MM.1S (cell line): ENCODE measurements at regions not wholly inside any gene's neighbourhood (a gene's known extent, or its start where the extent isn't known, plus 50 kb on each side); places are given as distances from the start of the nearest gene placed in this dataset.

ENCODE experiments used
- DNase-seq: peaks from one replicate; pipeline ENCODE4 v3.0.0-alpha.2; 2015
- H2AFZ ChIP-seq: fragments of 300-600 bp; sonication (generic); 2 replicates; pipeline ENCODE4 v1.6.0; 2016; ENCODE audit warnings: antibody characterized with exemption, low read length
- H3F3A ChIP-seq: fragments of 300-600 bp; sonication (generic); 2 replicates; pipeline ENCODE4 v1.6.1; 2016; ENCODE audit warnings: mild to moderate bottlenecking, antibody characterized with exemption, low read length, moderate library complexity, mixed read lengths; ENCODE audit not compliant: insufficient read depth
- H3K27ac ChIP-seq: fragments of 300-600 bp; sonication (generic); 2 replicates; pipeline ENCODE4 v1.5.1; 2016; ENCODE audit warnings: mild to moderate bottlenecking, low read length
- H3K27me3 ChIP-seq: fragments of 300-600 bp; sonication (generic); replicated peaks from 2 replicates; pipeline ENCODE4 v1.6.0; 2016; ENCODE audit warnings: low read length; ENCODE audit not compliant: insufficient read depth
- H3K36me3 ChIP-seq: fragments of 300-600 bp; sonication (generic); replicated peaks from 2 replicates; pipeline ENCODE4 v1.6.1; 2016; ENCODE audit warnings: mild to moderate bottlenecking, low read length, mixed read lengths; ENCODE audit not compliant: insufficient read depth
- H3K4me1 ChIP-seq: fragments of 300-600 bp; sonication (generic); 2 replicates; pipeline ENCODE4 v1.6.1; 2016; ENCODE audit warnings: low read length, mixed read lengths
- H3K4me2 ChIP-seq: fragments of 300-600 bp; sonication (generic); 2 replicates; pipeline ENCODE4 v1.6.0; 2016; ENCODE audit warnings: low read depth, low read length
- H3K4me3 ChIP-seq: fragments of 300-600 bp; sonication (generic); 2 replicates; pipeline ENCODE4 v1.5.1; 2016; ENCODE audit warnings: low read length, mixed read lengths
- H3K79me2 ChIP-seq: fragments of 300-600 bp; sonication (generic); 2 replicates; pipeline ENCODE4 v1.6.1; 2016; ENCODE audit warnings: mixed run types, low read length, mixed read lengths
- H3K9ac ChIP-seq: fragments of 300-600 bp; sonication (generic); 2 replicates; pipeline ENCODE4 v1.6.1; 2016; ENCODE audit warnings: low read length, mixed read lengths
- H3K9me2 ChIP-seq: fragments of 300-600 bp; sonication (generic); replicated peaks from 2 replicates; pipeline ENCODE4 v1.6.1; 2016; ENCODE audit warnings: mild to moderate bottlenecking, low read length, mixed read lengths; ENCODE audit not compliant: insufficient read depth
- H3K9me3 ChIP-seq: fragments of 300-600 bp; sonication (generic); replicated peaks from 2 replicates; pipeline ENCODE4 v1.6.1; 2016; ENCODE audit warnings: mild to moderate bottlenecking, low read length, mixed read lengths; ENCODE audit not compliant: insufficient read depth
- H4K20me1 ChIP-seq: fragments of 300-600 bp; sonication (generic); 2 replicates; pipeline ENCODE4 v1.6.1; 2016; ENCODE audit warnings: mild to moderate bottlenecking, low read length, moderate library complexity, mixed read lengths; ENCODE audit not compliant: insufficient read depth
- CTCF ChIP-seq: fragments of 300-600 bp; sonication (generic); IDR thresholded peaks from 2 replicates; pipeline ENCODE4 v1.5.1; 2016; ENCODE audit warnings: antibody characterized with exemption, low read length, mixed read lengths
- EZH2 ChIP-seq: fragments of 300-600 bp; sonication (generic); optimal IDR thresholded peaks from 2 replicates; pipeline ENCODE3; 2017; ENCODE audit warnings: low read depth, mild to moderate bottlenecking, antibody characterized with exemption, low read length, mixed read lengths
- EZH2phosphoT487 ChIP-seq: fragments of 300-600 bp; sonication (generic); IDR thresholded peaks from 2 replicates; pipeline ENCODE4 v1.6.1; 2018; ENCODE audit warnings: antibody characterized with exemption, low read length

- Histone ChIP-seq H3K4me1 (no peaks in the 10 kb centered on the region), H3K4me2 (no peak overlapping the region), H3F3A (no peaks in the 10 kb centered on the region), H3K9me2 (no peaks in the 10 kb centered on the region), H3K9me3 (no peaks in the 10 kb centered on the region), H3K9ac (no peak overlapping the region), H3K79me2 (no peaks in the 10 kb centered on the region), H2AFZ (no peak overlapping the region), H3K36me3 (no peaks in the 10 kb centered on the region), H3K4me3 (no peak overlapping the region), H4K20me1 (no peaks in the 10 kb centered on the region), H3K27ac (no peak overlapping the region), H3K27me3 (no peaks in the 10 kb centered on the region)
- TF ChIP-seq EZH2phosphoT487 (no peak), EZH2 (no peak), CTCF (no peak)
- DNase-seq, result no peak
Measured at GRCh38 chr11:8317159-8317558, 53.5 kb upstream of the LMO1 start.

- no peaks in the 10 kb centered on the region for H4K20me1 ChIP-seq
- H3K27me3 ChIP-seq, result no peaks in the 10 kb centered on the region
- H3K4me3 ChIP-seq, result no peak overlapping the region
- no peak for TF ChIP-seq EZH2
- no peaks in the 10 kb centered on the region for H3K4me1 ChIP-seq
- no peak overlapping the region for H3K4me2 ChIP-seq
- no peaks in the 10 kb centered on the region for H3K9me2 ChIP-seq
- no peaks in the 10 kb centered on the region for H3K9me3 ChIP-seq
- H3K36me3 ChIP-seq, result no peaks in the 10 kb centered on the region
- no peak overlapping the region for H3K27ac ChIP-seq
- H2AFZ ChIP-seq, result no peak overlapping the region
- H3F3A ChIP-seq, result no peaks in the 10 kb centered on the region
- H3K79me2 ChIP-seq, result no peaks in the 10 kb centered on the region
- no peak for DNase-seq
- H3K9ac ChIP-seq, result no peak overlapping the region
Measured at GRCh38 chr11:8315954-8316353, 52.3 kb upstream of the LMO1 start.

GRCh38 chr11:8315463-8315862 is 51.8 kb upstream of the LMO1 start:
- Histone ChIP-seq H3F3A (no peaks in the 10 kb centered on the region), H3K27me3 (no peaks in the 10 kb centered on the region), H3K4me1 (no peaks in the 10 kb centered on the region), H3K36me3 (no peaks in the 10 kb centered on the region), H4K20me1 (no peaks in the 10 kb centered on the region), H3K9ac (no peak overlapping the region), H3K79me2 (no peaks in the 10 kb centered on the region), H3K4me2 (no peak overlapping the region), H3K4me3 (no peak overlapping the region), H3K9me3 (no peaks in the 10 kb centered on the region), H3K9me2 (no peaks in the 10 kb centered on the region), H2AFZ (no peak overlapping the region), H3K27ac (no peak overlapping the region)
- no peak for DNase-seq
- TF ChIP-seq EZH2phosphoT487 (no peak), EZH2 (no peak), CTCF (no peak)

GRCh38 chr11:8314916-8315315 is 51.2 kb upstream of the LMO1 start:
- Histone ChIP-seq H2AFZ (no peak overlapping the region), H4K20me1 (no peaks in the 10 kb centered on the region), H3K36me3 (no peaks in the 10 kb centered on the region), H3K27me3 (no peaks in the 10 kb centered on the region), H3F3A (no peaks in the 10 kb centered on the region), H3K4me1 (no peaks in the 10 kb centered on the region), H3K79me2 (no peaks in the 10 kb centered on the region), H3K9ac (no peak overlapping the region), H3K27ac (no peak overlapping the region), H3K9me3 (no peaks in the 10 kb centered on the region), H3K4me2 (no peak overlapping the region), H3K4me3 (no peak overlapping the region), H3K9me2 (no peaks in the 10 kb centered on the region)
- TF ChIP-seq EZH2 (no peak), EZH2phosphoT487 (no peak), CTCF (no peak)
- DNase-seq, result no peak
